ENCODE measurements at regions not wholly inside any gene's neighbourhood (a gene's known extent, or its start where the extent isn't known, plus 50 kb on each side); places are given as distances from the start of the nearest gene placed in this dataset.

DNA sequence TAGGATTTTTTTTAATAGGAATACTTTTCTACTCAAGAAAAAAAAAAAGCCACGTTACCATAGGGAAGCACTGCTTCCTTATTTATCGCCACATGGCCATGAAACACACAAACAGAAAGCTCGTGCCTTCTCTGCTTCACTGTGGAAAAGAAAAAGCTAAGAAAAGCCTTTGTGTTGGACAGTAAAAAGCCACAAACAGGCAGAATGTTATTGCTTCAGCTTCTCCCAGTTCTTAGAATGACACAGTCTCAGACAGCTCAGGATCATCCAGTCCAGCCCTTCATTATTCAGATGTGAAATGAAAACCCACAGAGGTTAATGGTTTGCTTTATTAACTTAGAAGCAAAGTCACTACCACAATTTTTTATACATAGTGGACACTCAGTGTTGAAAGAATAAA lies 181.6 kb upstream of the NOCT start:
- TF ChIP-seq, protein P1, sequence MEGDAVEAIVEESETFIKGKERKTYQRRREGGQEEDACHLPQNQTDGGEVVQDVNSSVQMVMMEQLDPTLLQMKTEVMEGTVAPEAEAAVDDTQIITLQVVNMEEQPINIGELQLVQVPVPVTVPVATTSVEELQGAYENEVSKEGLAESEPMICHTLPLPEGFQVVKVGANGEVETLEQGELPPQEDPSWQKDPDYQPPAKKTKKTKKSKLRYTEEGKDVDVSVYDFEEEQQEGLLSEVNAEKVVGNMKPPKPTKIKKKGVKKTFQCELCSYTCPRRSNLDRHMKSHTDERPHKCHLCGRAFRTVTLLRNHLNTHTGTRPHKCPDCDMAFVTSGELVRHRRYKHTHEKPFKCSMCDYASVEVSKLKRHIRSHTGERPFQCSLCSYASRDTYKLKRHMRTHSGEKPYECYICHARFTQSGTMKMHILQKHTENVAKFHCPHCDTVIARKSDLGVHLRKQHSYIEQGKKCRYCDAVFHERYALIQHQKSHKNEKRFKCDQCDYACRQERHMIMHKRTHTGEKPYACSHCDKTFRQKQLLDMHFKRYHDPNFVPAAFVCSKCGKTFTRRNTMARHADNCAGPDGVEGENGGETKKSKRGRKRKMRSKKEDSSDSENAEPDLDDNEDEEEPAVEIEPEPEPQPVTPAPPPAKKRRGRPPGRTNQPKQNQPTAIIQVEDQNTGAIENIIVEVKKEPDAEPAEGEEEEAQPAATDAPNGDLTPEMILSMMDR (IDR thresholded peaks at IDR 0.05): no peak
- no peak for TF ChIP-seq EP300 (IDR thresholded peaks at IDR 0.05)
- TF ChIP-seq POLR2A (IDR thresholded peaks at IDR 0.05): no peak
